Right ventricle myocardium inferior (tissue), 1 donor: ENCODE measurements at regions not wholly inside any gene's neighbourhood (a gene's known extent, or its start where the extent isn't known, plus 50 kb on each side); places are given as distances from the start of the nearest gene placed in this dataset.

Experiments
- ATAC-seq: fragments of 200-7000 bp; cut with Tn5 transposase; one replicate; pipeline ENCODE4 v1.9.1; 2020; ENCODE audit warnings: mild to moderate bottlenecking, moderate library complexity
- DNase-seq: peaks from one replicate; pipeline ENCODE4 v3.0.0; 2021; ENCODE audit errors: missing footprints
- intact Hi-C: fragments of 100-400 bp; cut with DNase I; formaldehyde crosslinking; loops from one replicate; pipeline ENCODE4 v1.11.0; 2022
- donor health status: DM: no; HTN: yes; CAD: no; lungs with severe emphysema.

- intact Hi-C loops: no loop called here
- DNase-seq (no peak), ATAC-seq (no peak)
Measured at GRCh38 chr3:24943961-24944360, 449.3 kb upstream of the THRB start.

- intact Hi-C loops: no loop called here
- ATAC-seq (no peak), DNase-seq (no peak)
Measured at GRCh38 chr3:24944805-24945520, 450.3 kb upstream of the THRB start.

GRCh38 chr3:24945563-24945962 lies 450.9 kb upstream of the THRB start:
- ATAC-seq: no peak
- no peak for DNase-seq
- intact Hi-C loops: no loop called here

- intact Hi-C loops: no loop called here
- DNase-seq: no peak
- ATAC-seq: no peak
Measured at GRCh38 chr3:24947103-24947502, 452.5 kb upstream of the THRB start.

GRCh38 chr3:24951180-24951579 lies 456.5 kb upstream of the THRB start:
- ATAC-seq: no peak
- DNase-seq: no peak
- intact Hi-C loops: no loop called here

- intact Hi-C loops: no loop called here
- DNase-seq (no peak), ATAC-seq (no peak)
Measured at GRCh38 chr3:24952388-24952787, 457.7 kb upstream of the THRB start.

GRCh38 chr3:24953060-24953771 lies 458.6 kb upstream of the THRB start:
- intact Hi-C loops: no loop called here
- ATAC-seq (no peak), DNase-seq (no peak)

GRCh38 chr3:24956613-24957012 lies 462.0 kb upstream of the THRB start:
- intact Hi-C loops: no loop called here
- DNase-seq (no peak), ATAC-seq (no peak)

GRCh38 chr3:24958271-24958670 lies 463.6 kb upstream of the THRB start:
- ATAC-seq: no peak
- DNase-seq: no peak

GRCh38 chr3:24958910-24959447 lies 464.3 kb upstream of the THRB start:
- ATAC-seq (no peak), DNase-seq (no peak)
- intact Hi-C loops: no loop called here

More at GRCh38 chr3:24958271-24958670, 463.6 kb upstream of the THRB start:
- intact Hi-C loops: no loop called here

GRCh38 chr3:24963762-24964625 lies 464.1 kb upstream of the RARB start:
- no peak for ATAC-seq
- intact Hi-C loops: loop anchor here (2.0 kb wide), 1 partner anchor 631 kb away; no protein-coding TSS in a partner anchor
- DNase-seq: no peak

GRCh38 chr3:24965706-24966385 lies 462.2 kb upstream of the RARB start:
- DNase-seq (no peak), ATAC-seq (no peak)
- intact Hi-C loops: no loop called here

GRCh38 chr3:24968036-24968435 lies 460.0 kb upstream of the RARB start:
- ATAC-seq: no peak
- DNase-seq: no peak
- intact Hi-C loops: no loop called here

GRCh38 chr3:24972491-24972890 lies 455.6 kb upstream of the RARB start:
- no peak for ATAC-seq
- no peak for DNase-seq
- intact Hi-C loops: no loop called here

GRCh38 chr3:24981309-24981708 lies 446.8 kb upstream of the RARB start:
- DNase-seq (no peak), ATAC-seq (no peak)
- intact Hi-C loops: no loop called here

GRCh38 chr3:24981924-24982323 lies 446.1 kb upstream of the RARB start:
- intact Hi-C loops: no loop called here
- ATAC-seq (no peak), DNase-seq (no peak)

GRCh38 chr3:24985668-24986067 lies 442.4 kb upstream of the RARB start:
- intact Hi-C loops: no loop called here
- ATAC-seq (no peak), DNase-seq (no peak)

- ATAC-seq: no peak
- no peak for DNase-seq
- intact Hi-C loops: no loop called here
Measured at GRCh38 chr3:24986612-24987011, 441.5 kb upstream of the RARB start.

GRCh38 chr3:24999357-24999756 lies 428.7 kb upstream of the RARB start:
- intact Hi-C loops: no loop called here
- ATAC-seq (no peak), DNase-seq (no peak)
